SK-N-SH (cell line): ENCODE measurements at regions not wholly inside any gene's neighbourhood (a gene's known extent, or its start where the extent isn't known, plus 50 kb on each side); places are given as distances from the start of the nearest gene placed in this dataset.
"Not testable (repeated sequence)": the region's sequence is repeated elsewhere in the genome, so short reads cannot be mapped to it uniquely, and the experiment has no call there.

ENCODE experiments used
- EP300 ChIP-seq, 2 experiments: IDR thresholded peaks; 2 replicates each; pipeline versions ENCODE4 v1.4.0 to v1.6.1; 2012; ENCODE audit warnings: borderline replicate concordance in 1 of 2, low read depth in 1 of 2, low read length in 1 of 2
- FOXM1 ChIP-seq: IDR thresholded peaks from 2 replicates; pipeline ENCODE4 v1.4.0; 2012; ENCODE audit warnings: low read depth, mild to moderate bottlenecking
- MXI1 ChIP-seq: IDR thresholded peaks from 2 replicates; pipeline ENCODE4 v1.6.1; 2012; ENCODE audit warnings: mild to moderate bottlenecking, low read depth, low read length, improper control_type of control experiment
- POLR2AphosphoS5 ChIP-seq: IDR thresholded peaks from 2 replicates; pipeline ENCODE4 v1.6.1; 2012; ENCODE audit warnings: low read depth, low read length
- SIN3A ChIP-seq: IDR thresholded peaks from 2 replicates; pipeline ENCODE4 v1.6.1; 2012; ENCODE audit warnings: low read depth, mild to moderate bottlenecking, low read length, moderate library complexity, borderline replicate concordance
- SMC3 ChIP-seq: IDR thresholded peaks from 2 replicates; pipeline ENCODE4 v1.6.1; 2012; ENCODE audit warnings: low read depth, low read length, improper control_type of control experiment
- TCF12 ChIP-seq: IDR thresholded peaks from 2 replicates; pipeline ENCODE4 v1.4.0; 2012
- USF2 ChIP-seq: fragments of 150-350 bp; IDR thresholded peaks from 2 replicates; pipeline ENCODE4 v1.6.1; 2017; ENCODE audit warnings: antibody characterized with exemption, low read length, low read depth, borderline replicate concordance
- YY1 ChIP-seq: IDR thresholded peaks from 2 replicates; pipeline ENCODE4 v1.4.0; 2012; ENCODE audit warnings: low read depth, mild to moderate bottlenecking
- TF ChIP-seq, protein P1 (sequence below): fragments of 200-600 bp; sonication (generic); IDR thresholded peaks from 2 replicates; pipeline ENCODE4 v1.6.1; 2017; ENCODE audit warnings: antibody characterized with exemption, mild to moderate bottlenecking, moderate library complexity
- TF ChIP-seq, protein P2 (sequence below): IDR thresholded peaks from 2 replicates; pipeline ENCODE4 v1.4.0; 2012; ENCODE audit warnings: low read depth, borderline replicate concordance
- TF ChIP-seq, protein P3 (sequence below): IDR thresholded peaks from 2 replicates; pipeline ENCODE4 v1.4.0; 2012; ENCODE audit warnings: low read depth, borderline replicate concordance

DNA sequence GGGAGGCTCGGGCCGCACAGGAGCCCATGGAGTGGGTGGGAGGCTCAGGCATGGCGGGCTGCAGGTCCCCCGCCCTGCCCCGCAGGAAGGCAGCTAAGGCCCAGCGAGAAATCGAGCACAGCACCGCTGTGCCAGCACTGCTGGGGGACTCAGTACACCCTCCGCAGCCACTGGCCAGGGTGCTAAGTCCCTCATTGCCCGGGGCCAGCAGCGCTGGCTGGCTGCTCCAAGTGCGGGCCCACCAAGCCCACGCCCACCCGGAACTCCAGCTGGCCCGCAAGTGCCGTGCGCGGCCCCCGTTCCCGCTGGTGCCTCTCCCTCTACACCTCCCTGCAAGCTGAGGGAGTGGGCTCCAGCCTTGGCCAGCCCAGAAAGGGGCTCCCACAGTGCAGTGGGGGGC, 239.7 kb downstream of the YTHDC2 start:
- TF ChIP-seq YY1; SIN3A; MXI1; POLR2AphosphoS5; EP300 (IDR thresholded peaks at IDR 0.05; ENCODE audit: borderline replicate concordance in 1 of 2, low read depth in 1 of 2, low read length in 1 of 2); TCF12; FOXM1; SMC3; USF2: not testable (repeated sequence)
- TF ChIP-seq, protein P1, sequence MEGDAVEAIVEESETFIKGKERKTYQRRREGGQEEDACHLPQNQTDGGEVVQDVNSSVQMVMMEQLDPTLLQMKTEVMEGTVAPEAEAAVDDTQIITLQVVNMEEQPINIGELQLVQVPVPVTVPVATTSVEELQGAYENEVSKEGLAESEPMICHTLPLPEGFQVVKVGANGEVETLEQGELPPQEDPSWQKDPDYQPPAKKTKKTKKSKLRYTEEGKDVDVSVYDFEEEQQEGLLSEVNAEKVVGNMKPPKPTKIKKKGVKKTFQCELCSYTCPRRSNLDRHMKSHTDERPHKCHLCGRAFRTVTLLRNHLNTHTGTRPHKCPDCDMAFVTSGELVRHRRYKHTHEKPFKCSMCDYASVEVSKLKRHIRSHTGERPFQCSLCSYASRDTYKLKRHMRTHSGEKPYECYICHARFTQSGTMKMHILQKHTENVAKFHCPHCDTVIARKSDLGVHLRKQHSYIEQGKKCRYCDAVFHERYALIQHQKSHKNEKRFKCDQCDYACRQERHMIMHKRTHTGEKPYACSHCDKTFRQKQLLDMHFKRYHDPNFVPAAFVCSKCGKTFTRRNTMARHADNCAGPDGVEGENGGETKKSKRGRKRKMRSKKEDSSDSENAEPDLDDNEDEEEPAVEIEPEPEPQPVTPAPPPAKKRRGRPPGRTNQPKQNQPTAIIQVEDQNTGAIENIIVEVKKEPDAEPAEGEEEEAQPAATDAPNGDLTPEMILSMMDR = not testable (repeated sequence)
- TF ChIP-seq, protein P2, sequence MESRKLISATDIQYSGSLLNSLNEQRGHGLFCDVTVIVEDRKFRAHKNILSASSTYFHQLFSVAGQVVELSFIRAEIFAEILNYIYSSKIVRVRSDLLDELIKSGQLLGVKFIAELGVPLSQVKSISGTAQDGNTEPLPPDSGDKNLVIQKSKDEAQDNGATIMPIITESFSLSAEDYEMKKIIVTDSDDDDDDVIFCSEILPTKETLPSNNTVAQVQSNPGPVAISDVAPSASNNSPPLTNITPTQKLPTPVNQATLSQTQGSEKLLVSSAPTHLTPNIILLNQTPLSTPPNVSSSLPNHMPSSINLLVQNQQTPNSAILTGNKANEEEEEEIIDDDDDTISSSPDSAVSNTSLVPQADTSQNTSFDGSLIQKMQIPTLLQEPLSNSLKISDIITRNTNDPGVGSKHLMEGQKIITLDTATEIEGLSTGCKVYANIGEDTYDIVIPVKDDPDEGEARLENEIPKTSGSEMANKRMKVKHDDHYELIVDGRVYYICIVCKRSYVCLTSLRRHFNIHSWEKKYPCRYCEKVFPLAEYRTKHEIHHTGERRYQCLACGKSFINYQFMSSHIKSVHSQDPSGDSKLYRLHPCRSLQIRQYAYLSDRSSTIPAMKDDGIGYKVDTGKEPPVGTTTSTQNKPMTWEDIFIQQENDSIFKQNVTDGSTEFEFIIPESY = not testable (repeated sequence)
- TF ChIP-seq, protein P3, sequence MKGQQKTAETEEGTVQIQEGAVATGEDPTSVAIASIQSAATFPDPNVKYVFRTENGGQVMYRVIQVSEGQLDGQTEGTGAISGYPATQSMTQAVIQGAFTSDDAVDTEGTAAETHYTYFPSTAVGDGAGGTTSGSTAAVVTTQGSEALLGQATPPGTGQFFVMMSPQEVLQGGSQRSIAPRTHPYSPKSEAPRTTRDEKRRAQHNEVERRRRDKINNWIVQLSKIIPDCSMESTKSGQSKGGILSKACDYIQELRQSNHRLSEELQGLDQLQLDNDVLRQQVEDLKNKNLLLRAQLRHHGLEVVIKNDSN = not testable (repeated sequence)
